Chondrocyte (in vitro differentiated cells): ENCODE measurements at regions not wholly inside any gene's neighbourhood (a gene's known extent, or its start where the extent isn't known, plus 50 kb on each side); places are given as distances from the start of the nearest gene placed in this dataset.

ENCODE experiments used
- DNase-seq: peaks from one replicate; pipeline ENCODE4 v3.0.0; 2021; ENCODE audit warnings: mixed read lengths, low spot score
- H3K27ac Mint-ChIP-seq: one replicate; pipeline ENCODE4 v1.8.0; 2021; ENCODE audit warnings: mild to moderate bottlenecking, moderate library complexity, mixed read lengths; ENCODE audit not compliant: unreplicated experiment
- H3K27me3 Mint-ChIP-seq: 2 replicates; pipeline ENCODE4 v1.8.0; 2021; ENCODE audit warnings: low read depth, mixed read lengths
- H3K36me3 Mint-ChIP-seq: 2 replicates; pipeline ENCODE4 v1.8.0; 2021; ENCODE audit warnings: low read depth, mixed read lengths
- H3K4me1 Mint-ChIP-seq: 2 replicates; pipeline ENCODE4 v1.8.0; 2021; ENCODE audit warnings: low read depth, mild to moderate bottlenecking, mixed read lengths
- H3K4me3 Mint-ChIP-seq: one replicate; pipeline ENCODE4 v1.8.0; 2021; ENCODE audit warnings: mild to moderate bottlenecking, moderate library complexity, mixed read lengths; ENCODE audit not compliant: unreplicated experiment
- H3K9me3 Mint-ChIP-seq: 2 replicates; pipeline ENCODE4 v1.8.0; 2021; ENCODE audit warnings: low read depth, mixed read lengths
- CTCF ChIP-seq: fragments of 200-600 bp; sonication (generic); IDR thresholded peaks from 2 replicates; pipeline ENCODE4 v1.5.0; 2021; ENCODE audit warnings: antibody characterized with exemption, mild to moderate bottlenecking, moderate library complexity

GRCh38 chr14:82094829-82095345 is 561.2 kb upstream of the SEL1L start:
- no peaks in the 10 kb centered on the region for H3K4me1 Mint-ChIP-seq
- H3K9me3 Mint-ChIP-seq = no peaks in the 10 kb centered on the region
- H3K27ac Mint-ChIP-seq = no peak overlapping the region
- TF ChIP-seq CTCF = no peak
- no peak for DNase-seq
- no peaks in the 10 kb centered on the region for H3K27me3 Mint-ChIP-seq
- H3K36me3 Mint-ChIP-seq = no peaks in the 10 kb centered on the region
- no peak overlapping the region for H3K4me3 Mint-ChIP-seq

GRCh38 chr14:82104013-82104412 is 570.4 kb upstream of the SEL1L start:
- no peak for TF ChIP-seq CTCF
- no peak overlapping the region for H3K4me3 Mint-ChIP-seq
- no peak overlapping the region for H3K27ac Mint-ChIP-seq
- no peaks in the 10 kb centered on the region for H3K36me3 Mint-ChIP-seq
- H3K27me3 Mint-ChIP-seq = no peaks in the 10 kb centered on the region
- DNase-seq = no peak
- H3K4me1 Mint-ChIP-seq = no peaks in the 10 kb centered on the region
- peaks cover 4% of the 10 kb centered on the region for H3K9me3 Mint-ChIP-seq

GRCh38 chr14:82112210-82112839 is 578.7 kb upstream of the SEL1L start:
- Mint-ChIP-seq H3K4me1 (no peaks in the 10 kb centered on the region), H3K36me3 (no peaks in the 10 kb centered on the region), H3K27me3 (no peaks in the 10 kb centered on the region), H3K9me3 (peaks cover 2% of the 10 kb centered on the region), H3K4me3 (no peak overlapping the region), H3K27ac (no peak overlapping the region)
- DNase-seq = no peak
- no peak for TF ChIP-seq CTCF

GRCh38 chr14:82113007-82113406 is 579.4 kb upstream of the SEL1L start:
- peaks cover 6% of the 10 kb centered on the region for H3K9me3 Mint-ChIP-seq
- TF ChIP-seq CTCF = no peak

GRCh38 chr14:82113710-82114109 is 580.1 kb upstream of the SEL1L start:
- no peak for TF ChIP-seq CTCF
- Mint-ChIP-seq H3K27ac (no peak overlapping the region), H3K4me1 (no peaks in the 10 kb centered on the region), H3K36me3 (no peaks in the 10 kb centered on the region), H3K9me3 (peaks cover 8% of the 10 kb centered on the region), H3K27me3 (no peaks in the 10 kb centered on the region), H3K4me3 (no peak overlapping the region)
- DNase-seq = no peak

More at GRCh38 chr14:82113007-82113406, 579.4 kb upstream of the SEL1L start:
- DNase-seq = no peak
- Mint-ChIP-seq H3K4me3 (no peak overlapping the region), H3K36me3 (no peaks in the 10 kb centered on the region), H3K4me1 (no peaks in the 10 kb centered on the region), H3K27ac (no peak overlapping the region), H3K27me3 (no peaks in the 10 kb centered on the region)
